NCI-H1436 treated with DMSO at 0.1 percent for 48 hours (cell line): ENCODE measurements at regions not wholly inside any gene's neighbourhood (a gene's known extent, or its start where the extent isn't known, plus 50 kb on each side); places are given as distances from the start of the nearest gene placed in this dataset.
A peak's percentile ranks its signal among the peaks of the same experiment; 100 is the strongest.
"Not testable (repeated sequence)": the region's sequence is repeated elsewhere in the genome, so short reads cannot be mapped to it uniquely, and the experiment has no call there.

Experiments
- DNase-seq: peaks from one replicate; lab custom pipeline; 2025; lab: John Stamatoyannopoulos, UW

DNA sequence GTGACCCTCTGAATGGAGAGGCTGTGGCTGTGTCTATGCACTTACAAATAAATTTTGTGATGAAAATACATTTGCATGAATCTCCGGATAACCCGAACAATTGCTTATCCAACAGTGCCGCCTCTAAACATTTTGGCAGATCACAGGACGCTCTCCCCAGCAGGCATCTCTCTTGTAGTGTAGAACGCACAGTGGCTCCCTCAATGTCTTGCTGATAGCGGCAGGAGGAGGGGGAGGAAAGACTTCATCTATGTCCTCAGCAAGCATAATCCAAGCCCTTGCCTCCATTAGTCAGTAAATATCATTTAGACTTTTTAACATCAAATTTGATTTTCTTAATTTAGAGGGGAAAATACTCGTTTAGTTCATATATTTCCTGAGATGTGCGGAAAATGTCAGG is 318.1 kb upstream of the IGF1R start:
- no peak for DNase-seq

GRCh38 chr15:98330692-98331435 is 317.5 kb upstream of the IGF1R start:
- DNase-seq: peak; percentile 39

DNA sequence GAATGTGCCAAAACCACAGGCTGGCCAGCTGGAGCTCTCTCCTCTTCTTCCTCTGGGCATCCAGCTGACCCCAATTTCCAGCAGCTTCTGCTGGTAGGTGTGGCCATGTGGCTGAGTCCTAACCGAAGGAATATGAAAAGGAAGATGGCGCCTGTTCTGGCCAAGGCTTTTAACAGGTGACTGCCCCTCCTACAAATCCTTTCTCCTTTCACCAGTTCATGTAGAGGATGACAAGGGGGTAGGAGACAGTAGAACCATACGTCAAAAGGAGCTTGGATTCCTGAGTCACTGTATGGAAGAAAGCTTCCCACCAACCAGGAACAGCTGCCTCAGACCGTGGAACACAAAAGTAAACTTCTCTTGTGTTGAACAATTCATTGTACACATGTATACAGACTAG is 316.7 kb upstream of the IGF1R start:
- no peak for DNase-seq

GRCh38 chr15:98333251-98333650 is 315.1 kb upstream of the IGF1R start:
- no peak for DNase-seq

DNA sequence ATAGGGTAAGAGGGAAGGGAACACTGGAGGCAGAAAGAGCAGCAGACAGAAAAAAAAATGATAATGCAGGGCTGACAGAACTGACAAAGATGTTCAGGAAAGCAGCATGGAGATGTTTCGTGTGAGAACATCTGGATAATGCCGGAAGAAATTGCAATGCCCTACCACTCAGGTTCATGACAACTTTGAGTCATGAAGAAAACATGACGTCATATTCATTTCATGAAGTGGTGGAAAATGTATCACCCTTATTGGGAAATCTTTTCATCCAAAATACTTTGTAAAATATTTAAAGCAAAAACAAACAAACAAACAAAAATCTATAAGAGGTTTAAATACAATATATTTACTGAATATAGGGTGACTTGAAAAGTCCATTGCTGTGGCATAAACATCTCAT is 305.4 kb upstream of the IGF1R start:
- DNase-seq: no peak

GRCh38 chr15:98344591-98344990 is 303.7 kb upstream of the IGF1R start:
- no peak for DNase-seq

DNA sequence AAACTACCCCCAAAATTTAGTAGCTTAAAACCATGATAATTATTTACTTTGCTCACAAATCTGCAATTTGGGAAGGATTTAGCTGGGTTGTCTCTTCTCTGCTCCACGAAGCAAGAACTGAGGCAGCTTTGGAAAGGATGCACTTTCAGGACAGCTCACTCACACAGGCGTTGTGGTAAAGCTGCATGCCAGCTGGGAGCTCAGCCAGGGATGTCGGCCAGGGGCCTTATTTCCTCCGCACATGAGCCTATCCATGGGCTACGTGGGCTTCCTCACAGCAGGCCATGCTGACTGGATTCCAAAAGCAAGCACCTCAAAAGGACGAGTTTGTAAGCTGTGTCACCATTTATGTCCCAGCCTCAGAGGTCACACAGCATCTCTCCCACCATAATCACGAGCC is 301.3 kb upstream of the IGF1R start:
- DNase-seq: no peak

GRCh38 chr15:98347866-98348265 is 300.5 kb upstream of the IGF1R start:
- no peak for DNase-seq

- DNase-seq: no peak
These were observed 298.1 kb upstream of the IGF1R start for GRCh38 chr15:98350276-98350675.

- DNase-seq: not testable (repeated sequence)
These were observed 290.1 kb upstream of the IGF1R start for GRCh38 chr15:98358274-98358673.

DNA sequence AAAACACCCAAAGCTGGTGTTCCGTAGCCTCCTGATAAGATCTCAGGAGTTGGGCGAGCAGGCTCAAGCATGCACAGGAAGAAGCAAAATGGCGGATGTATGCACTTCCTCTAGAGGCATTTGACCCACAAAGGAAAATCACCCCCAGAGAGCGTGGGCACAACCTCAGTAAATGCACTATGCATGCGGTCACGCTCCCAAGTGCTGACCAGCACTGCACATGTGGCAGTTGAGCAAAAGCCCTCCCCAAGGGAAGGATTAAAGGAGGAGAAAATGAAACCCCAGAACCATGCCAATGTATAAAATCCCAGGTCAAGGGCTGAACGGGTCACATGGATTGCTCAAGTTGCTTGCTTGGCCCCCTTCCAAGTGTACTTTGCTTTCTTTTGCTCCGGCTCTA is 289.4 kb upstream of the IGF1R start:
- no peak for DNase-seq

GRCh38 chr15:98363416-98363815 is 284.9 kb upstream of the IGF1R start:
- no peak for DNase-seq

DNA sequence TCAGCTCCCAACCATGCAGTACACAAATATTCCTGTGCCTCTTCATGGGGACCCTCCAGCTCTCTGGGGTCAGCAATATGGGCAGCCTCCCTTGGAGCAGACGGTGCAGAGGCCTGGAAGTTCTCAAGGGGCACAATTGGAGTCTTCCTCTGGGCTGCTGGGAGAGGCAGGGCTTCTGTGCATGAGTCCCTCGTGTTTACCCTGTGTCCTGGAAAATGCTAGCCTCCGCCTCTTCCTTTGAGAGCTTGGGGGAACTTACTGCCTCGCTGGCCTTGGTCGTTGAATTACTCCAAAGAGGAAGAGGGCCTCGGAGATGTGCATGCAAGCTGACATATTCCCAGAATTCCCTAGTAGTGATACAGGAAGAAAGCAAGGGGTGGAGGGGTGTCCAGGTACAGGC is 284.4 kb upstream of the IGF1R start:
- DNase-seq: no peak

- DNase-seq: no peak
These were observed 279.1 kb upstream of the IGF1R start for GRCh38 chr15:98369081-98369716.

GRCh38 chr15:98375513-98376340 is 272.6 kb upstream of the IGF1R start:
- DNase-seq: no peak

DNA sequence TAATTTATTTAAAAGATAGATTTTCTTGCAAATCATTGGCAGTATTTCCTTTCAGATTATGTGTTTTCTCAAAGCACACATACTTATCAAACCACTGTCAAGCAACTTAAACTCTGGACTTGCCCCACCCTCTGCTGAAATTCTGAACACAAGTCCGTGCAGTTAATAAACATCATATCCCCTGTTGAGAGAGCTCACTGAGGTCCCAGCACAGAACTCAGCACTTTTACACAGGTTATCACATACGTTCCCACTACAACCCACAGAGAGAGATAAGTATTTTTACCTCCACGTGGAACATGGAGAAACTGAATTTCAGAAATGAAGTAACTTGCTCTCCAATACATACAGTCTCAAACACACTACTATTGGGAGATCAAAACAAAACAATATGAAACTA is 267.6 kb upstream of the IGF1R start:
- no peak for DNase-seq

DNA sequence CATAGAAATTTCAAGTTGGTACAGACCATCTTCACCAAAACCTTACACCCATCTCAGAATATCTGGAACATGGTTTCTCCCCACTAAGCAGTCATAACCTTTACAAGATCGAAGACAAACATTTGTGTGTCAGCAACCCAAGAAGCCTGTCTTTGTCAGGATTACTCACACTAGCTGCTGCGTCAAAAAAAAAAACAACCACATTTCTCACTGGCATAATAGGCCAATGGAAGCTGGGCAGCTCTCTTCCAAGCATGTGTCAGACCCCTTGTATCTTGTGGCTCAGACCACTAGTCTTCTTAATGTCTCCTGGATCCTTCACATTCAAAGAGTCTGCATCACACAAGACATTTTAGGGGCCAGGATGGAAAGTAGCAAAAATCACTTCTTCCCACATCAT is 266.9 kb upstream of the IGF1R start:
- no peak for DNase-seq

DNA sequence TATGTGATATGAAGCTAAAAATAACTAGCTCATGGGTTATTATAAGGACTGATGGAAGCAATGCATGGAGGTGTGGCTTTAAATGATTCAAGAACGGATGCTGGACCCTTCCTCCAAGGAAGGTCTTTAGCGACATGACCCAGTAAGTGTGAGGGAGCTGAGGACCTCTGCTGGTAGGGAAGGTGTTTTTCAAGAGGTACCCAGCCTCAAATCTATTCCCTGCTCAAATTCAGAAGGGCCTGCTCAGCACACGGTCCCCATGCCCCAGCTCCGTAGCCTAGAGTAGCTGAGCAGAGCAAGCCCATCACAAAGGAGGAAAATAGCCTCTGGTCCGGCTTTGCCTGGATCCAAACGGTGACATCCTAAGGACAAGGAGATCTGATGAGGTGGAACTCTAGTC is 266.2 kb upstream of the IGF1R start:
- DNase-seq: no peak

- DNase-seq: no peak
These were observed 264.8 kb upstream of the IGF1R start for GRCh38 chr15:98383571-98383970.

GRCh38 chr15:98384328-98385029 is 263.9 kb upstream of the IGF1R start:
- no peak for DNase-seq

- DNase-seq: no peak
These were observed 262.5 kb upstream of the IGF1R start for GRCh38 chr15:98385752-98386381.

GRCh38 chr15:98386561-98386960 is 261.8 kb upstream of the IGF1R start:
- no peak for DNase-seq
